Lower leg skin (tissue), 3 donors: ENCODE measurements at regions not wholly inside any gene's neighbourhood (a gene's known extent, or its start where the extent isn't known, plus 50 kb on each side); places are given as distances from the start of the nearest gene placed in this dataset.
"Not testable (repeated sequence)": the region's sequence is repeated elsewhere in the genome, so short reads cannot be mapped to it uniquely, and the experiment has no call there.

ENCODE experiments used
- POLR2A ChIP-seq, 2 donors: fragments of 450-650 bp; IDR thresholded peaks; one replicate each; pipeline ENCODE4 v1.6.1; 2016 to 2017; ENCODE audit warnings: antibody characterized with exemption in 2 of 2, mild to moderate bottlenecking in 1 of 2, moderate library complexity in 1 of 2
- TF ChIP-seq, protein P1 (sequence below), 3 donors: fragments of 450-650 bp; IDR thresholded peaks; one replicate each; pipeline ENCODE4 v1.5.1; 2016; ENCODE audit warnings: antibody characterized with exemption in 3 of 3, mild to moderate bottlenecking in 3 of 3, moderate library complexity in 2 of 3

DNA sequence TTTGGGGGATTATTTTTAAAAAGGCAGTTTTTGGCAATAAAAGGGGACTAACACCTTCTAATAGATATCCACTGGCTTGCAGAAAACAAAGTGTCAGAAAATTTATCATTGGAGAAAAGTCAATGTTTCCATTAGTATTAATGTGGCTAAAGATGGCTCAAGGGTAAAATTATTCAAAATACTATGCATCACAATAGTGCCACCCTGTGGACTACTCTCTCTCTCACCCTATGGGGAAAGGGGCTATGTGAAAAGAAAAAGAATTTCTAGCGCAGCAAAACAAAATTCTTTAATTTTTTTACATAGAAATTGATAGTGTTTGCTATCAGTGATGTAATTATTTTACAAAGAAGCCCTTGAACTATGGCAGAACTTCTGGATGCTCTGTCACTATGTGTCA, 856.5 kb downstream of the KCNJ18 start:
- TF ChIP-seq, protein P1, sequence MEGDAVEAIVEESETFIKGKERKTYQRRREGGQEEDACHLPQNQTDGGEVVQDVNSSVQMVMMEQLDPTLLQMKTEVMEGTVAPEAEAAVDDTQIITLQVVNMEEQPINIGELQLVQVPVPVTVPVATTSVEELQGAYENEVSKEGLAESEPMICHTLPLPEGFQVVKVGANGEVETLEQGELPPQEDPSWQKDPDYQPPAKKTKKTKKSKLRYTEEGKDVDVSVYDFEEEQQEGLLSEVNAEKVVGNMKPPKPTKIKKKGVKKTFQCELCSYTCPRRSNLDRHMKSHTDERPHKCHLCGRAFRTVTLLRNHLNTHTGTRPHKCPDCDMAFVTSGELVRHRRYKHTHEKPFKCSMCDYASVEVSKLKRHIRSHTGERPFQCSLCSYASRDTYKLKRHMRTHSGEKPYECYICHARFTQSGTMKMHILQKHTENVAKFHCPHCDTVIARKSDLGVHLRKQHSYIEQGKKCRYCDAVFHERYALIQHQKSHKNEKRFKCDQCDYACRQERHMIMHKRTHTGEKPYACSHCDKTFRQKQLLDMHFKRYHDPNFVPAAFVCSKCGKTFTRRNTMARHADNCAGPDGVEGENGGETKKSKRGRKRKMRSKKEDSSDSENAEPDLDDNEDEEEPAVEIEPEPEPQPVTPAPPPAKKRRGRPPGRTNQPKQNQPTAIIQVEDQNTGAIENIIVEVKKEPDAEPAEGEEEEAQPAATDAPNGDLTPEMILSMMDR (IDR thresholded peaks at IDR 0.05) = not testable (repeated sequence)
- not testable (repeated sequence) for TF ChIP-seq POLR2A (IDR thresholded peaks at IDR 0.05)
